ENCODE measurements at regions not wholly inside any gene's neighbourhood (a gene's known extent, or its start where the extent isn't known, plus 50 kb on each side); places are given as distances from the start of the nearest gene placed in this dataset.
"Not testable (repeated sequence)": the region's sequence is repeated elsewhere in the genome, so short reads cannot be mapped to it uniquely, and the experiment has no call there.

- not testable (repeated sequence) for TF ChIP-seq MAX (IDR thresholded peaks at IDR 0.05; ENCODE audit: insufficient read depth, insufficient read length); CTCF (IDR thresholded peaks at IDR 0.05; ENCODE audit: extremely low read depth in 1 of 2, insufficient read depth in 1 of 2, low read depth in 1 of 2, low read length in 2 of 2); POLR2A (IDR thresholded peaks at IDR 0.05; ENCODE audit: low read depth, low read length)
Observed at GRCh38 chr1:220942914-220943313, 63.7 kb downstream of the HLX start.
